ENCODE measurements at regions not wholly inside any gene's neighbourhood (a gene's known extent, or its start where the extent isn't known, plus 50 kb on each side); places are given as distances from the start of the nearest gene placed in this dataset.
"Not testable (repeated sequence)": the region's sequence is repeated elsewhere in the genome, so short reads cannot be mapped to it uniquely, and the experiment has no call there.

GRCh38 chr5:32534041-32534440, 51.3 kb upstream of the SUB1 start:
- no peak for DNase-seq

DNA sequence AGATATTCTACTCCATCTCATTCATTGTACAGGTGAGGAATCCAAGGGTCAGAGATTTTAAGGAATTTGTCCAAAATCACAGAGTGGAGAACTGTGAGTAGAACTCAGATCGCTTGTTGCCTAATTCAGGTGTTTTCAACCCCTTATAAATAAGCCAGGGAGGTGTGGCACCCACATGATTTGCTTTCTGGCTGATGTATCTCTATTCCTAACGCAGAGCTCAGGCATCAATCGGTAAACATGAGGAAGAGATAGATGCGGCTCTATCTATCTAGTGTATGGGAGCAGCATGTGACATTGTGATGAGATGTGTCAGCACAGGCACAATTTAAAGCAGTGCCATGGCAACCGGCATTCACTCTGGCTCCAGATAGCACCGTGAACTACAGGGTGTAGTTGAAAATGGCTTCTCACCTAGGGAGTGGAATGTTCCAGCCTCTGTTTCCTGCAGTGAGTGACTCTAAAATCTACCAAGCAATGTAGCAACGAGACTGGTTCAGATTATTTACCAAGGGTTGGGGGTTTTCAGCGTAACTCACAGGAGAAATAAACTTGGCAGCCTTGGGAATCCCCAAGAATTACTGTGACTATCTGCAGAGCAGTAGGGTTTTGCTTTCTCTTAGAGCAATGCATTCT, 53.4 kb upstream of the SUB1 start:
- no peak for DNase-seq

- DNase-seq = not testable (repeated sequence)
These were observed 58.0 kb upstream of the SUB1 start for GRCh38 chr5:32527321-32527720.

DNA sequence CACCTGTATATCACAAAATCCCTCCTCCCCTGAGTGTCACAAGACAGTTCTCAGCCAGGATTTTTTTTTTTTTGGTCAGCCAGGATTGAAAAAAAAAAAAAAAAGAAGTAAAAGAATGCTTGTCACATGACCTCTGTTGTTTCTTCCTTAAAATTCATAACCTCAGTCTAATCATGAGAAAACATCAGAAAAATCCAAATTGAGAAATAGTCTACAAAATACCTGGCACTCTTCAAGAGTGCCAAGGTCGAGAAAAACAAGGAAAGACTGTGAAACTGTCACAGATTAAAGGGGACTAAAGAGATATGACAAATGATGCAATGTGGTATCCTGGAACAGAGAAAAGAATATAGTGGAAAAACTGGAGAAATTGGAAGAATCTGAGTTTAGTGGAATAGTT, 58.5 kb upstream of the SUB1 start:
- no peak for DNase-seq

- DNase-seq = no peak
These were observed 61.7 kb upstream of the SUB1 start for GRCh38 chr5:32523625-32524024.

GRCh38 chr5:32522429-32523143, 62.8 kb upstream of the SUB1 start:
- peak; percentile 25 for DNase-seq

DNA sequence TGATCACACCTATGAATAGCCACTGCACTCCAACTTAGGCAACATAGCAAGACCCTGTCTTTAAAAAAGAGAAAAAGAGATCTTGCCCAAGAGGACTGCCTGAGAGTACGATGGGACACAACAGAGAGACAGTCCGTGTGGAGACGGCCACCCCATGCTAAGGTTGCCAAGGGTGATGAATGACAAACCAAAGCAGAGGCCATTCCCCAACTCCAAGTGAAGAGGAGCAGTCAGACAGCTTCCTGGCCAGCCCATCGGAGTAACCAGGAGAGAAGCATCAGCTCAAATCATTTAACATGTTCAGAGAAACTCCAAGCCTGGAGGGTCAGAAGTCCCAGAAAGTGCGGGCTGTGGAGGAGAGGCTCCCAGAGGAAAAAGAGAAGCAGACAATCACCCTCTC, 63.9 kb upstream of the SUB1 start:
- DNase-seq = no peak

DNA sequence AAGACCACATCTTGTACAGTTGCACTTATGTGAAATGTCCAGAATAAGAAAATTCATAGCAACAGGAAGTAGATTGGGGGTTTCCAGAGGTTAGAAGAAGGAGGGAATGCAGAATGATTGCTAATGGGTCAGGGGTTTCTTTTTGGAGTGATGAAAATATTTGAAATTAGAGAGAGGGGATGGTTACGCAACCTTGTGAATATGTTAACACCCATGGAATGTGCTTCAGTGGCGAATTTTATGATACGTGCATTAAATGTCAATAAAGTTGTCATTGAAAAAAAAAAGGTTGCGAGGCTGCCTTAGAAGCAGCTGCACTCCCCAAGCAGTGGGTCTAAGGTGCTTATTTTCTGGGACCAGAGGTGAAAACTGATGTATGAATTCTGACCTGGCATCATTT, 64.4 kb upstream of the SUB1 start:
- no peak for DNase-seq

DNA sequence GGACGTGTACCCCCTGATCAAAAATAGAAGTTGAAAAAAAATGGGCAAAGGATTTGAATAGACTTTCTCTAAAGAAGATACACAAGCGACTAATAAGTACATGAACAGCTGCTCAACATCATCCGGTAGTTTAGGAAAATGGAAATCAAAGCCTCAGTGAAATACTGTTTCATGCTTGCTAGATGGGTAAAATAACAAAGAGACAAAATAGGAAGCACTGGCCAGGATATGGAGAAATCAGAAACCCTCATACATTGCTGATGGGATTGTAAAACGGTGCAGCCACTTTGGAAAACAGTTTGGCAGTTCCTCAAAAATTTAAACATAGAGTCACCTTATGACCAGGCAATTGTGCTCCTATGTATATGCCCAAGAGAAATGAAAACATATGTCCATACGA, 65.0 kb upstream of the SUB1 start:
- no peak for DNase-seq

DNA sequence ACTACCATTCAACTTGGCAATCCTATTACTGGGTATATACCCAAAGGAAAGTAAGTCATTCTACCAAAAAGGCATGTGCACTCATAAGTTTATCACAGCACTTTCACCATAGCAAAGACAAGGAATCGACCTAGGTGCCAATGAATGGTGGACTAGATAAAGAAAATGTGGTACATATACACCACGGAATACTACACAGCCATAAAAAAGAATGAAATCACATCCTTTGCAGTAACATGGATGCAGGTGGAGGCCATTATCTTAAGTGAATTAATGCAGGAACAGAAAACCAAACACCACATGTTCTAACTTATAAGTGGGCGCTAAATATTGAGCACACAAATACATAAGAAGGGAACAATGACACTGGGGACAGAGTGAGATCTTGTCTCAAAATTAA, 65.8 kb upstream of the SUB1 start:
- DNase-seq = no peak

DNA sequence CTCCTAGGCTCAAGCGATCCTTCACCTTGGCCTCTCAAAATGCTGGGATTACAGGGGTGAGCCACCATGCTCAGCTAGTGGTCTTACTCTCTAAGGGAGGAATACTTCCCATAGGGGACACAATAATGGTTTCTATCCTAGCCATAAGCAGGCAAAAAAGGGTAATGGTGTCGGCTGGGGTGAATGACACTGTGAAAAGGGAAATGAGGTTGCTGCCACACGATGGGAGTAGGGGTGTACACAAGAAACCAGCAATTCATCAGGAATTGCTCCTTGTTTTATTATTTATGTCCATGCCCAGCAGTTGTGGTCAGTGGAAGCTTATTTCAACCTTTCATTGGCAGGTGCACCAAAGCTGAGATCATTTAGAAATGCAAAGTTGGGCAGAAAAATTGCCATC, 70.3 kb upstream of the ZFR start:
- DNase-seq = no peak

DNA sequence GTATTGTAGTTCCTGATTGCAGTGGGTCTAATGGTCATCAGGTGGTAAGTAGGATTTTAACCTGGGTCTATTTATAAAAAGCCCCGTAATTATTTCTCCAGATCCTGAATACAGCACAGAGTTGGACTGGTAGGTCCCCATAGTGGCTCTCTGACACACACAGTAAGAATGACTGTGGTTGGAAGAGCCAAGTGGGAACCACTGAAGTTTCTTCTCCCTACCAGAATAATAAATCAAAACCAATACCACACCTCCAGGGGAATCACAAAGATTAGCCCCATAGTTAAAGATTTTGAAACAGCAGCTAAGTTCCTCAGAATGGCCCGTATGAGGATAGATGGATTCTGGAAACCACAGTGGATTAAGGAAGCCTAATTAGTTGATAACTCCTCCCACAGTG, 68.4 kb upstream of the ZFR start:
- DNase-seq = no peak

DNA sequence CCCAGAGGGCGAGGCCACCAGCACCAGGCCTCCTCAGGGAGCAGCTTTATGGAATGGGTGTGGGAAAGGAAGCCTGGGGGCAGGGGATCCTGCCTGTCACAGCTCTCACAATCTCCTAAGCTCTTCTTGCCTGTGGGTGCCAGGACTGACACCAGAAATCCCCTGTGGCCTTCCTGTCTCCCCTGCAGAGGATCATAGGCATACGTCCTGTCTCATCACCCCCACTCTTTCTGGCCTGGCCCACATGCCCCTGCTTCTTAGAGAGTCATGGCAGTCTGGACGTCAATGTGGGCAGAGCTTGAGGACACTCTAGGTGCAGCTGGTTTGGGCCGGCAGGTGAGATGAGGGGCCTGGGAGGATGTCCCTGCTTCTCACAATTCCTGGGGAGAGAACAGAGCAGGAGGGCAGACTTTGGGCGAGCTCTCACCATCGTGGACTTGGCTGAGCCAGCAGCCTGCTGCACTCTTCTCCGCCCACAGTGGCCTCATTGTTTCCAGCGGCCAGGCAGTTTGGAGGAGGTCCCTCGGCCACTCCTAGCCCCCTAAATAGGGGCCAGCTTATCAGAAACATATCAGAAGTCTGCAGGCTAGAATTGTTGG, 67.3 kb upstream of the ZFR start:
- no peak for DNase-seq

DNA sequence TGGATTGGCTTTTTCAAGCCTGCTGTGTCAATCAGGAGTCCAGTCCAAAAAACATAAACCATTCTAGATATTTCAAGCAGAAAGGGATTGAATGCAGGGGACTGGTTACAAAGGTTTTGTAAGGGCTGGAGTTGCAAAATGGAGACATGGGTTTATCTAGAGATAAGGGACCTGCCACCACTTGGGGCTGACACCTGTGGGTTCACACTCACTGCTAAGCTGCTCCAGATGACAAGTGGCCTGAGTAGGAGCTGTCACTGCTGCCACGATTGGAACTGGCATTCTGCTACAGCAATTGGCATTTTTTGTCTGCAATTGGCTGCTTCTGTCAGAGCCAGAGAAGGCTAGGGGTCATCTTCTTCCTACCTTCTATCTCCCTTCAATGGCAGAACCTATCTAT, 66.3 kb upstream of the ZFR start:
- DNase-seq = no peak

DNA sequence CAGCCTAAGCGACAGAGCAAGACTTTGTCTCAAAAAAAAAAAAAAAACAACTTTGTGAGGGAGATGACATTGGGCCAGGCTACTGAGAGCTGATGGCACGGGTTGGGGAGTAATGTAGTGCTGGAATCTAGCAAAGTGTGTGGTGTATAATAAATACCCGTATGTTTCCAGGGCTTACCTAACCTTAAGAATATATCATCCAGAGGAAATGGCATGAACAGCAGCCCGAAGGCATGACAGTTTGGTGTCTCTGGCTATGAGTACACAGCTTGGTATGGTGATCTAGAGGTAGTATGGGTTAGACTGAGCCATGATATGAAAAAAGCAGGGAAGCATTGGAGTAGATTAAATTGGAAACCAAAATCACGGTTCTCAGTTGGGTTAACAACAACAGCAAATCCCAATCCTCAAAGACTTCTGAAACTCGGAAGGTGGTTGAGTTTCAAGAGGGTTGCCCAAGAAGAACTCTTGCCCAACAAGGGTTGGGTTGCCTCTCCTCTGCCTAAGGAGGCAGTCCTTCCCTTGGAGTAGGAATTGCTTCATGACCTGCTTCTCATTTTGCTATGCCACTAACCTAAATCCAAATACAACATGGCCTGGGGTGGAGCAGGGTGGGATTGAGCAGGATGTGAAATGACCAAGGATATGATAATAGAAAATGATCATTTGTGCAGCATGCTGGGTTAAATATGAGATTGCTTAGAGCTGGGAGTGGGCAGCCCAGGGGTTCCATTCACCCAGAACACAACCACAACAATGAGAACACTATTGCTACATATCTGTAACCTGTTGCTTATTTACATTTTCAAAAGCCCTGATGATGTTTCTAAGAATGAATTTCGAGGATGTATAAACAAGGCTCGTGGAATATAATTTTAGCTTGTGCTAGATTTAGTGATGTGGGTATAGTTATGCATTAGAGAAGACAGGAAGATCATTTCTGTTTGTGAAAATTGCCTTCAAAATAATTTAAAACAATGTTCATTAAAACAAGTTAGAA, 64.6 kb upstream of the ZFR start:
- no peak for DNase-seq

- DNase-seq = no peak
These were observed 63.3 kb upstream of the ZFR start for GRCh38 chr5:32507738-32508434.

- no peak for DNase-seq
These were observed 62.3 kb upstream of the ZFR start for GRCh38 chr5:32506799-32507198.

- DNase-seq = no peak
These were observed 61.7 kb upstream of the ZFR start for GRCh38 chr5:32506201-32506661.

GRCh38 chr5:32505756-32506155, 61.2 kb upstream of the ZFR start:
- DNase-seq = no peak

- DNase-seq = no peak
These were observed 60.6 kb upstream of the ZFR start for GRCh38 chr5:32504989-32505596.

DNA sequence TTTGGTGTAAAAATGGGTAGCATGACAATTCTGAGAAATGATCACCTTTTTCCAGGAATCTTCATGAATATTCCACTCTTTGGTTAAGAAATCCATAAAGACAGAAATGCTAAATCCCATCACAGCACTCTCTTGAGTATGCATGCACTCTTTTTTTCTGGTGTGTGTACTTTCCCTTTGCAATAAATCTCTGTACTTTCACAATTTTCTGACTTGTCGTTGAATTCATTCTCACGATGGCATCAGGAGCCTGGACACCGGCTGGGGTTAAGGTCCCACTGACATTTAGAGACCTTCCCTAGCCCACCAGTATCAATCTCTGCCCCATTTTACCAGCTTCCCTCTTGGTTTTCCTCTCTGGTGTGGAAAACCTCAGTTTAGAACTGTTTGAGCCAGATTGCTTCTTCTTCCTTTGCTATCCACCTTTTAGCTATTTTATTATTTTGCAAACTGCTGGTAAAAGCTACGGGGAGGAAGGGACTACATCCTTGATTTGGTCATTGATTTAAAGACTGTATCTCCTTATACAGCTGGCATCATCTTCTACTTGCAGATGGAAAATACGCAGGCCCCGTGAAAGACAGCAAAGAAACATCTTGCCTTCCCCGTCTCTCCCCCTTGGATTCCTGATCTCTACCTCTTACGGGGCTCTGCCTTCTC, 59.9 kb upstream of the ZFR start:
- no peak for DNase-seq

- DNase-seq = no peak
These were observed 58.7 kb upstream of the ZFR start for GRCh38 chr5:32503261-32503660.

Measured in GOT3 (cell line).